AG10803 (cell line): ENCODE measurements at regions not wholly inside any gene's neighbourhood (a gene's known extent, or its start where the extent isn't known, plus 50 kb on each side); places are given as distances from the start of the nearest gene placed in this dataset.
A peak's percentile ranks its signal among the peaks of the same experiment; 100 is the strongest.

Source experiments
- DNase-seq: peaks from one replicate; pipeline ENCODE4 v3.0.0; 2010; ENCODE audit warnings: low read depth
- H3K4me3 ChIP-seq: 2 replicates; pipeline ENCODE4 v1.5.1; 2011; ENCODE audit warnings: mild to moderate bottlenecking, low read length, control low read depth
- CTCF ChIP-seq: conservative IDR thresholded peaks from 2 replicates; pipeline ENCODE4 v1.5.1; 2011; ENCODE audit warnings: mild to moderate bottlenecking, low read length, control low read depth, inconsistent platforms

GRCh38 chr1:29458737-29459619 is 222.7 kb downstream of the PTPRU start:
- no peak overlapping the region for H3K4me3 ChIP-seq
- no peak for TF ChIP-seq CTCF
- DNase-seq: no peak

- no peak for DNase-seq
- no peak for TF ChIP-seq CTCF
- no peak overlapping the region for H3K4me3 ChIP-seq
Observed at GRCh38 chr1:29457496-29458368, 221.4 kb downstream of the PTPRU start.

GRCh38 chr1:29456685-29457435 is 220.5 kb downstream of the PTPRU start:
- no peak for DNase-seq
- TF ChIP-seq CTCF: no peak
- H3K4me3 ChIP-seq: no peak overlapping the region

- no peak overlapping the region for H3K4me3 ChIP-seq
- no peak for DNase-seq
- TF ChIP-seq CTCF: no peak
Observed at GRCh38 chr1:29455781-29456180, 219.5 kb downstream of the PTPRU start.

GRCh38 chr1:29454616-29455380 is 218.5 kb downstream of the PTPRU start:
- DNase-seq: no peak
- H3K4me3 ChIP-seq: no peak overlapping the region
- TF ChIP-seq CTCF: no peak

GRCh38 chr1:29453502-29454240 is 217.3 kb downstream of the PTPRU start:
- DNase-seq: peak; percentile 50
- peak; percentile 48 for TF ChIP-seq CTCF
- H3K4me3 ChIP-seq: no peak overlapping the region
